ENCODE measurements at regions not wholly inside any gene's neighbourhood (a gene's known extent, or its start where the extent isn't known, plus 50 kb on each side); places are given as distances from the start of the nearest gene placed in this dataset.

- TF ChIP-seq MAX (IDR thresholded peaks at IDR 0.05; ENCODE audit: insufficient read depth, insufficient read length) (no peak), JUN (IDR thresholded peaks at IDR 0.05; ENCODE audit: borderline replicate concordance, insufficient read depth, insufficient read length, low read depth) (no peak)
Measured at GRCh38 chr3:31444220-31445142, 88.2 kb upstream of the STT3B start.

All from endothelial cell of umbilical vein (primary cell).